Neural cell (in vitro differentiated cells): ENCODE measurements at regions not wholly inside any gene's neighbourhood (a gene's known extent, or its start where the extent isn't known, plus 50 kb on each side); places are given as distances from the start of the nearest gene placed in this dataset.

Experiments used
- CTCF ChIP-seq: fragments of 450-650 bp; IDR thresholded peaks from 2 replicates; pipeline ENCODE4 v1.5.1; 2014; ENCODE audit warnings: antibody characterized with exemption, mild to moderate bottlenecking, moderate library complexity; ENCODE audit not compliant: poor library complexity, severe bottlenecking
- EZH2 ChIP-seq: fragments of 200-600, 300-800 bp; shearing (Covaris generic), sonication (generic); IDR thresholded peaks from 2 replicates; pipeline ENCODE4 v1.6.1; 2014; ENCODE audit warnings: antibody characterized with exemption, low read length, borderline replicate concordance, mild to moderate bottlenecking; ENCODE audit not compliant: insufficient read depth, poor library complexity, severe bottlenecking

- TF ChIP-seq CTCF: no peak
- no peak for TF ChIP-seq EZH2
These were observed 949.2 kb downstream of the TECRL start for GRCh38 chr4:63460075-63460474.
